Loucy (cell line): ENCODE measurements at regions not wholly inside any gene's neighbourhood (a gene's known extent, or its start where the extent isn't known, plus 50 kb on each side); places are given as distances from the start of the nearest gene placed in this dataset.

Experiments used
- H2AFZ ChIP-seq: fragments of 200-600 bp; sonication (generic); 2 replicates; pipeline ENCODE4 v1.6.0; 2016; ENCODE audit warnings: antibody characterized with exemption, mild to moderate bottlenecking, low read length, moderate library complexity
- H3F3A ChIP-seq: fragments of 200-600 bp; 2 replicates; pipeline ENCODE4 v1.6.0; 2016; ENCODE audit warnings: antibody characterized with exemption, low read depth, mild to moderate bottlenecking
- H3K27me3 ChIP-seq: fragments of 200-600 bp; sonication (generic); 2 replicates; pipeline ENCODE4 v1.6.1; 2014; ENCODE audit warnings: low read length, mild to moderate bottlenecking; ENCODE audit not compliant: insufficient read depth, poor library complexity, severe bottlenecking
- H3K36me3 ChIP-seq: fragments of 200-600 bp; sonication (generic); 2 replicates; pipeline ENCODE4 v1.6.1; 2016; ENCODE audit warnings: low read length; ENCODE audit not compliant: insufficient read depth
- H3K4me1 ChIP-seq: fragments of 200-600 bp; sonication (generic); 2 replicates; pipeline ENCODE4 v1.5.1; 2014; ENCODE audit warnings: low read length, mild to moderate bottlenecking; ENCODE audit not compliant: insufficient read depth, poor library complexity, severe bottlenecking
- H3K4me2 ChIP-seq: fragments of 200-600 bp; sonication (generic); 2 replicates; pipeline ENCODE4 v1.6.0; 2014; ENCODE audit warnings: antibody characterized with exemption, low read length, low read depth, mild to moderate bottlenecking; ENCODE audit not compliant: poor library complexity, severe bottlenecking
- H3K4me3 ChIP-seq: fragments of 200-600 bp; sonication (generic); 2 replicates; pipeline ENCODE4 v1.5.1; 2014; ENCODE audit warnings: low read length, mild to moderate bottlenecking, mixed read lengths; ENCODE audit not compliant: poor library complexity, severe bottlenecking
- H3K79me2 ChIP-seq: fragments of 200-600 bp; sonication (generic); 2 replicates; pipeline ENCODE4 v1.6.1; 2014; ENCODE audit warnings: low read length; ENCODE audit not compliant: insufficient read depth
- H3K9ac ChIP-seq: fragments of 200-600 bp; sonication (generic); 2 replicates; pipeline ENCODE4 v1.6.0; 2014; ENCODE audit warnings: mild to moderate bottlenecking, low read depth, low read length, moderate library complexity; ENCODE audit not compliant: poor library complexity, severe bottlenecking
- H3K9me2 ChIP-seq: fragments of 200-600 bp; sonication (generic); replicated peaks from 2 replicates; pipeline ENCODE4 v1.6.1; 2016; ENCODE audit warnings: low read depth, low read length, mixed read lengths
- H3K9me3 ChIP-seq: fragments of 200-600 bp; sonication (generic); 2 replicates; pipeline ENCODE4 v1.6.1; 2014; ENCODE audit warnings: mild to moderate bottlenecking, antibody characterized with exemption, low read length, low read depth; ENCODE audit not compliant: insufficient read depth
- H4K20me1 ChIP-seq: fragments of 200-600 bp; sonication (generic); 2 replicates; pipeline ENCODE4 v1.6.0; 2014; ENCODE audit warnings: antibody characterized with exemption, low read length, mild to moderate bottlenecking; ENCODE audit not compliant: insufficient read depth, poor library complexity, severe bottlenecking
- CTCF ChIP-seq: fragments of 200-600 bp; sonication (generic); conservative IDR thresholded peaks from 2 replicates; pipeline ENCODE4 v1.5.1; 2014; ENCODE audit warnings: mild to moderate bottlenecking, antibody characterized with exemption, low read length
- EZH2phosphoT487 ChIP-seq: fragments of 200-600 bp; IDR thresholded peaks from 2 replicates; pipeline ENCODE4 v1.6.1; 2018; ENCODE audit warnings: antibody characterized with exemption, mild to moderate bottlenecking, moderate library complexity, borderline replicate concordance

- H3F3A ChIP-seq, result no peaks in the 10 kb centered on the region
- H3K4me2 ChIP-seq, result peak overlapping the region; percentile 10
- no peak overlapping the region for H2AFZ ChIP-seq
Observed at GRCh38 chr4:81538716-81539427, 67.2 kb upstream of the RASGEF1B start.

DNA sequence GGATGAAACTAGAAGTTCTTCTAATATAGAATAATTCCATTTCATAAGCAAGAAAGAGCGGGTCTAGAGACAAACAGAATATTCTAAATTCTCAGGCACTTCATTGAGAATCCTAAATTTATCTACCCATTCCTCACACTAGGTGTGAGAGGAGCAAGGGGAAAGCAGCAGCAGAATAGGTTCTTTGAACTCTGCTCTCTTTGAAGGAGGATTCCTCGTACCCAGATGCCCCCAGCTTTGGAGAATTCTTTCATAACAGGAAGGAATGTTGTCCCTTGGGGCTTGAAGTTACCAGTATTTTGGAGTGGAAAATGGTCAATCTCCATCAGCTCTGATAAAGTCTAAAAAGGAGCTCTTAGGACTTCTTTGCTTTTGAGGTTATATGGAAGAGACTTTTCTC is 59.7 kb upstream of the RASGEF1B start:
- no peak overlapping the region for H2AFZ ChIP-seq
- no peak overlapping the region for H3K9ac ChIP-seq
- H3K9me2 ChIP-seq, result no peaks in the 10 kb centered on the region
- H3K36me3 ChIP-seq, result no peaks in the 10 kb centered on the region
- H4K20me1 ChIP-seq, result no peaks in the 10 kb centered on the region
- H3K9me3 ChIP-seq, result peaks cover 13% of the 10 kb centered on the region; the same call in 1 of the 2 replicates
- H3F3A ChIP-seq, result no peaks in the 10 kb centered on the region
- TF ChIP-seq CTCF, result no peak
- no peak for TF ChIP-seq EZH2phosphoT487
- H3K4me2 ChIP-seq, result no peak overlapping the region
- no peak overlapping the region for H3K4me3 ChIP-seq
- no peaks in the 10 kb centered on the region for H3K79me2 ChIP-seq
- no peaks in the 10 kb centered on the region for H3K27me3 ChIP-seq
- no peaks in the 10 kb centered on the region for H3K4me1 ChIP-seq

More at GRCh38 chr4:81538716-81539427, 67.2 kb upstream of the RASGEF1B start:
- no peaks in the 10 kb centered on the region for H3K36me3 ChIP-seq
- no peak overlapping the region for H3K4me3 ChIP-seq
- no peak for TF ChIP-seq EZH2phosphoT487
- TF ChIP-seq CTCF, result no peak
- no peak overlapping the region for H3K9ac ChIP-seq
- H3K27me3 ChIP-seq, result no peaks in the 10 kb centered on the region
- H3K4me1 ChIP-seq, result peaks cover 17% of the 10 kb centered on the region
- H3K9me2 ChIP-seq, result no peaks in the 10 kb centered on the region
- H3K9me3 ChIP-seq, result no peaks in the 10 kb centered on the region
- H3K79me2 ChIP-seq, result no peaks in the 10 kb centered on the region
- H4K20me1 ChIP-seq, result no peaks in the 10 kb centered on the region

DNA sequence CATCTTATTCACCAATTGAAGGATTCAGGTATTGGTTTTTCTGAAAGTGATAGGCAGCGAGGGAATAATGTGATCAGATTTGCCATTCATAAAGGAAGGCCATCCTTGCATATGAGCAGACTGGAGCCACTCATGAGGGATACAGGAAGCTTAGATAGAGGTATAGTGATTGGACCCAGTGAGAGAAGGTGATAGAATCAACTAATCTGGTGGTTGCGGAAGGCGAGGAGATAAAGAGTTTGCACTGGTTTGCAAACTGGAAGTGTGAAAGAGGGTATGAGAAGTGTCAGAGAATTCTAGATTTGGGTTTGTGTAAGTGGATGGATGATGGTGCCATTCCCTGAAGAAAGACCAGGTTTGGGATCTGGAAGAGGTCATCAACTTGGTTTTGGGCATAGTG is 57.3 kb upstream of the RASGEF1B start:
- H3K4me2 ChIP-seq, result no peak overlapping the region
- no peaks in the 10 kb centered on the region for H3K36me3 ChIP-seq
- H3K79me2 ChIP-seq, result no peaks in the 10 kb centered on the region
- H3K27me3 ChIP-seq, result no peaks in the 10 kb centered on the region
- H3K9ac ChIP-seq, result no peak overlapping the region
- H3F3A ChIP-seq, result no peaks in the 10 kb centered on the region
- TF ChIP-seq CTCF (no peak), EZH2phosphoT487 (no peak)
- H2AFZ ChIP-seq, result no peak overlapping the region
- peaks cover 13% of the 10 kb centered on the region; the same call in 1 of the 2 replicates for H3K9me3 ChIP-seq
- no peaks in the 10 kb centered on the region for H4K20me1 ChIP-seq
- no peaks in the 10 kb centered on the region for H3K9me2 ChIP-seq
- no peak overlapping the region for H3K4me3 ChIP-seq
- H3K4me1 ChIP-seq, result peaks cover 9% of the 10 kb centered on the region
